Tibial artery (tissue), 4 donors: ENCODE measurements at regions not wholly inside any gene's neighbourhood (a gene's known extent, or its start where the extent isn't known, plus 50 kb on each side); places are given as distances from the start of the nearest gene placed in this dataset.
"Not testable (repeated sequence)": the region's sequence is repeated elsewhere in the genome, so short reads cannot be mapped to it uniquely, and the experiment has no call there.

ENCODE experiments used
- DNase-seq, 2 donors: peaks; one replicate each; pipeline ENCODE4 v3.0.0-alpha.2; 2019
- H3K27ac ChIP-seq, 2 donors: fragments of 200-600 bp; sonication (generic) in 1 of 2; 1 replicate in 1 of 2; 2 replicates in 1 of 2; pipeline ENCODE4 v1.5.1; 2018 to 2019; ENCODE audit warnings: mild to moderate bottlenecking in 1 of 2
- H3K27me3 ChIP-seq, 2 donors: fragments of 200-600 bp; sonication (generic) in 1 of 2; one replicate each; pipeline versions ENCODE4 v1.5.1 to v1.6.0; 2016 to 2019
- H3K36me3 ChIP-seq, 3 donors: fragments of 200-600 bp; sonication (generic) in 2 of 3; one replicate each; pipeline ENCODE4 v1.5.1; 2016 to 2019; ENCODE audit warnings: mild to moderate bottlenecking in 2 of 3
- H3K4me1 ChIP-seq, 4 donors: fragments of 200-600 bp; sonication (generic) in 2 of 4; 1 replicate in 3 of 4; 2 replicates in 1 of 4; pipeline ENCODE4 v1.5.1; 2016 to 2019
- H3K4me3 ChIP-seq, 2 donors: fragments of 200-600 bp; sonication (generic) in 1 of 2; 1 replicate in 1 of 2; 2 replicates in 1 of 2; pipeline ENCODE4 v1.5.1; 2018 to 2019; ENCODE audit warnings: mild to moderate bottlenecking in 2 of 2
- H3K9me3 ChIP-seq, 3 donors: fragments of 200-600 bp; sonication (generic) in 1 of 3; one replicate each; pipeline ENCODE4 v1.5.1; 2016 to 2019
- intact Hi-C: fragments of 100-400 bp; cut with DNase I; formaldehyde crosslinking; loops from one replicate; pipeline ENCODE4 v1.15.0; 2023; ENCODE audit warnings: low total_unique reads
- TF ChIP-seq, protein P1 (sequence below), 2 experiments: fragments of 200-600 bp in 1 of 2; fragments of 450-650 bp in 1 of 2; IDR thresholded peaks; one replicate each; pipeline ENCODE4 v1.5.1; 2017 to 2019; ENCODE audit warnings: antibody characterized with exemption in 2 of 2, mild to moderate bottlenecking in 1 of 2, moderate library complexity in 1 of 2

GRCh38 chr11:92596596-92597317 lies 372.1 kb downstream of the FAT3 start:
- no peak overlapping the region for H3K4me3 ChIP-seq

DNA sequence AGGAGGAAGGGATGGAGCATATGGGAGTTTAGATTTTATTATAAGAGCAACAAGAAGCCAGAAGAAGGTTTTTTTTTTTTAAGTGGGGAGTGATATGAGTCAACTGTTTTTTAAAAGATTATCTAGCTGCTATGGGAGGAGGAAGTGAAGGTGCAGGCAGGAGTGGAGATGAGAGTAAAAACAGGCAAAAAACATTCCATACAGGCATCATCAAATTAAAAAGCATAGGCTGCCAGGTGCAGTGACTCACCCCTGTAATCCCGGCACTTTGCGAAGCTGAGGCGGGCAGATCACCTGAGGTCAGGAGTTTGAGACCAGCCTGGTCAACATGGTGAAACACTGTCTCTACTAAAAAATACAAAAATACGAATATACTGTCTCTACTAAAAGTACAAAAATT lies 368.4 kb upstream of the MTNR1B start:
- Histone ChIP-seq H3K4me1 (no peaks in the 10 kb centered on the region), H3K27ac (no peak overlapping the region), H3K4me3 (no peak overlapping the region), H3K9me3 (no peaks in the 10 kb centered on the region), H3K36me3 (no peaks in the 10 kb centered on the region), H3K27me3 (no peaks in the 10 kb centered on the region)
- intact Hi-C loops = no loop called here
- DNase-seq = no peak
- TF ChIP-seq, protein P1, sequence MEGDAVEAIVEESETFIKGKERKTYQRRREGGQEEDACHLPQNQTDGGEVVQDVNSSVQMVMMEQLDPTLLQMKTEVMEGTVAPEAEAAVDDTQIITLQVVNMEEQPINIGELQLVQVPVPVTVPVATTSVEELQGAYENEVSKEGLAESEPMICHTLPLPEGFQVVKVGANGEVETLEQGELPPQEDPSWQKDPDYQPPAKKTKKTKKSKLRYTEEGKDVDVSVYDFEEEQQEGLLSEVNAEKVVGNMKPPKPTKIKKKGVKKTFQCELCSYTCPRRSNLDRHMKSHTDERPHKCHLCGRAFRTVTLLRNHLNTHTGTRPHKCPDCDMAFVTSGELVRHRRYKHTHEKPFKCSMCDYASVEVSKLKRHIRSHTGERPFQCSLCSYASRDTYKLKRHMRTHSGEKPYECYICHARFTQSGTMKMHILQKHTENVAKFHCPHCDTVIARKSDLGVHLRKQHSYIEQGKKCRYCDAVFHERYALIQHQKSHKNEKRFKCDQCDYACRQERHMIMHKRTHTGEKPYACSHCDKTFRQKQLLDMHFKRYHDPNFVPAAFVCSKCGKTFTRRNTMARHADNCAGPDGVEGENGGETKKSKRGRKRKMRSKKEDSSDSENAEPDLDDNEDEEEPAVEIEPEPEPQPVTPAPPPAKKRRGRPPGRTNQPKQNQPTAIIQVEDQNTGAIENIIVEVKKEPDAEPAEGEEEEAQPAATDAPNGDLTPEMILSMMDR (IDR thresholded peaks at IDR 0.05) = no peak

More at GRCh38 chr11:92596596-92597317, 372.1 kb downstream of the FAT3 start:
- TF ChIP-seq, protein P1 (IDR thresholded peaks at IDR 0.05) = no peak
- Histone ChIP-seq H3K27ac (no peak overlapping the region), H3K4me1 (no peaks in the 10 kb centered on the region), H3K9me3 (no peaks in the 10 kb centered on the region), H3K36me3 (no peaks in the 10 kb centered on the region), H3K27me3 (no peaks in the 10 kb centered on the region)
- DNase-seq = no peak
- intact Hi-C loops = no loop called here

DNA sequence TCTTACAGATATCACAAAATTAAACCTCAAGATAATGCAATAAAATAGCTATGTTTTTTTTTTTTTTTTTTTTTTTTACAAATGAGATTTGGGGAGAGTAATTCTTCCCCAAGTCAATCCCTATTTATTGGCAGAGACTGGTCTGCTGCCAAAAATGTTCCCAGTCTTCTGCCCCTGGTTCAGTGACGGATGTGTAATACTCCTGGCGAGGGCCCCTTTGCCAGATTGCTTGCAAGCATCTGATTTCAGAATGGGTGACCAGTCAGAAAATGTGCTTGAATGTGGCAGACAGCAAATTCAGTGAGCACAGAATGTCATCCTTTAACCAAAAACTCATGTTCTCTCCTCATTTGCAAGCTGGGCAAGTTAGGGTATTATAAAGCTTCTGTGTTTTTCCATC lies 363.8 kb upstream of the MTNR1B start:
- intact Hi-C loops = no loop called here
- no peak overlapping the region for H3K27ac ChIP-seq
- TF ChIP-seq, protein P1 (IDR thresholded peaks at IDR 0.05) = no peak
- H3K27me3 ChIP-seq = no peaks in the 10 kb centered on the region
- H3K9me3 ChIP-seq = no peaks in the 10 kb centered on the region
- H3K36me3 ChIP-seq = no peaks in the 10 kb centered on the region
- H3K4me1 ChIP-seq = no peaks in the 10 kb centered on the region
- DNase-seq = no peak
- no peak overlapping the region for H3K4me3 ChIP-seq

GRCh38 chr11:92607969-92608722 lies 361.3 kb upstream of the MTNR1B start:
- no peak for DNase-seq
- no peaks in the 10 kb centered on the region for H3K36me3 ChIP-seq
- H3K9me3 ChIP-seq = no peaks in the 10 kb centered on the region
- H3K27ac ChIP-seq = no peak overlapping the region
- H3K4me3 ChIP-seq = no peak overlapping the region
- no peaks in the 10 kb centered on the region for H3K27me3 ChIP-seq
- H3K4me1 ChIP-seq = no peaks in the 10 kb centered on the region
- TF ChIP-seq, protein P1 (IDR thresholded peaks at IDR 0.05) = no peak
- intact Hi-C loops = no loop called here

DNA sequence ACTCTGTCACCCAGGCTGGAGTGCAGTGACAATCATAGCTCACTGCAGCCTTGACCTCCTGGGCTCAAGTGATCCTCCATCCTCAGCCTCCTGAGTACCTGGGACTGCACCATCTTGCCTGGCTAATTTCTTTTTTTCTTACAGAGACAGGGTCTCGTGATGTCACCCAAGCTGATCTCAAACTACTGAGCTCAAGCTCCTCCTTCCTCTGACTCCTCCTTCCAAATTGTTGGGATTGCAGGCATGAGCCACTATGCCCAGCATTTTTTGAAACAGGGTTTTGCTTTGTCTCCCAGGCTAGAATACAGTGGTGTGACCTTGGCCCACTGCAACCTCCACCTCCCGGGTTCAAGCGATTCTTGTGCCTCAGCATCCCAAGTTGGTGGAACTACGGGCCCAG lies 358.3 kb upstream of the MTNR1B start:
- intact Hi-C loops = no loop called here
- no peaks in the 10 kb centered on the region for H3K4me1 ChIP-seq
- no peaks in the 10 kb centered on the region for H3K27me3 ChIP-seq
- no peak overlapping the region for H3K27ac ChIP-seq
- no peak for DNase-seq
- H3K4me3 ChIP-seq = no peak overlapping the region
- TF ChIP-seq, protein P1 (IDR thresholded peaks at IDR 0.05) = no peak
- H3K9me3 ChIP-seq = no peaks in the 10 kb centered on the region
- H3K36me3 ChIP-seq = no peaks in the 10 kb centered on the region

GRCh38 chr11:92618020-92618419 lies 351.4 kb upstream of the MTNR1B start:
- intact Hi-C loops, H3K4me3 ChIP-seq, H3K27me3 ChIP-seq, H3K36me3 ChIP-seq, DNase-seq, H3K27ac ChIP-seq, H3K9me3 ChIP-seq, H3K4me1 ChIP-seq: not testable (repeated sequence)
